ENCODE measurements at regions not wholly inside any gene's neighbourhood (a gene's known extent, or its start where the extent isn't known, plus 50 kb on each side); places are given as distances from the start of the nearest gene placed in this dataset.

DNA sequence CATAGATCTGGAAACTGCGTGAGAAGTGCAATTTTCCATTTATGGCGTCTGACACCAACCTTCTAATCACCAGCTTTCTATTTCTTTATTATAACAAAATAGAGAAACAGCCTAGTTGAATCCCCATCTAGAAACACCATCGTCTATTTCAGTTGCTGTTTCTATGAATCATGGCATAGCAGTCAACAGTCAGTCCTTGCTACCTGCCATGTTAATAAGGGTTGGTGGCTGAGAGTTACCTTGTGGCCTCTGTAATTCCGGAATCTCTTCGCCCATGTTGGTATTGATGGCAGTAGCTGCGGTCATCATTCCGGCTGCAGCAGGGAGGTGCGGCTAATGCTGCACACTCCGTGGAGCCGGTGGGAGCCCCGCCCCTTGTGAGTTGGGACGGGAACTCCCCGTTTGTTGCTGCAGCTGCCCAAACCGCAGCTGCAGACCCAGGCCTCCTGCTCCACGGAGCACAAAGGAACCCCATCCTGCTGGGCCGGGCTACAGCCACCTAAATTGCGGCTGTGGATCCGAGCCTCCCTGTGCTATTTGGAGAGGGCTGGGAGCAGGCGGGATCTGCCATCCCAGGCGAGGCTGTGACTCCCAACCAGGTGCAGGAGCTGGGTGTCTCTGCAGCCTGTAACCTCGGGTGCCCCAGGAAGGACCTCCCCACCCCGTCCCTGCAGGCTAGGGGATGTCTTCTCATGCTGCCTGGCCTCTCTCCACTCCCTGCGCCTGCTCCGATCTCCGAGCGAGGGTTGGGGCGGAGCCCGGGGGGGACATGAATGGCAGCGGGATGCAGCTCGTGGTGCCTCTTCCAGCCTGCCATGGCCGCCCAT is 115.4 kb upstream of the STK26 start:
- no peak overlapping the region for H3K4me3 ChIP-seq
- peak; percentile 19 to 26 for DNase-seq
- no peaks in the 10 kb centered on the region for H3K27me3 ChIP-seq
- no peaks in the 10 kb centered on the region for H3K9me3 ChIP-seq (replicated peaks)
- no peaks in the 10 kb centered on the region for H3K36me3 ChIP-seq
- no peak overlapping the region for H3K27ac ChIP-seq
- H3K4me1 ChIP-seq, result peaks cover 13% of the 10 kb centered on the region

DNA sequence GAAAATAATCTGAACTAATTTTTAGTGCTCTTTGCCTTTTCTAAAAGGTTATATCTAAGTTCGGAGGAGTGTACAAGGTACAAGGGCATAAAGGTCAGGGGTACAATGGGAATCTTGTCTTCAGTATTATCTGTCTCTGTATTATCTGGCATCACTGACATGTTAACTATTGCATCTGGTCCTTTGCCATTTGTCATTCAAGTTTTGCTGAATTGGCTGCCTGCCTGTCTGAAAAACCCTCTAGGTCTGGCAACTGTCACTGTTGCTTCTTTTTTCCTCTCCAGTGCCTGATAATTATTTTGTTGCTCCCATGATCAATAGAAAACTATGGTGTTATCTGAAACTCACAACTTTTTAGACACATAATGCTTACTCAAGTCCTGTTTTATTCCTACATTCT is 112.5 kb upstream of the STK26 start:
- no peaks in the 10 kb centered on the region for H3K27me3 ChIP-seq
- H3K4me3 ChIP-seq, result no peak overlapping the region
- no peak overlapping the region for H3K27ac ChIP-seq
- H3K36me3 ChIP-seq, result no peaks in the 10 kb centered on the region
- H3K4me1 ChIP-seq, result peaks cover 7% of the 10 kb centered on the region; the same call in 1 of the 2 replicates
- DNase-seq, result no peak
- no peaks in the 10 kb centered on the region for H3K9me3 ChIP-seq (replicated peaks)

- Histone ChIP-seq H3K4me1 (peaks cover 7% of the 10 kb centered on the region; the same call in 1 of the 2 replicates), H3K27ac (no peak overlapping the region), H3K4me3 (no peak overlapping the region), H3K27me3 (no peaks in the 10 kb centered on the region), H3K36me3 (no peaks in the 10 kb centered on the region), H3K9me3 (replicated peaks) (no peaks in the 10 kb centered on the region)
- DNase-seq, result no peak
Measured at GRCh38 chrX:131915488-131915887, 107.6 kb upstream of the STK26 start.

DNA sequence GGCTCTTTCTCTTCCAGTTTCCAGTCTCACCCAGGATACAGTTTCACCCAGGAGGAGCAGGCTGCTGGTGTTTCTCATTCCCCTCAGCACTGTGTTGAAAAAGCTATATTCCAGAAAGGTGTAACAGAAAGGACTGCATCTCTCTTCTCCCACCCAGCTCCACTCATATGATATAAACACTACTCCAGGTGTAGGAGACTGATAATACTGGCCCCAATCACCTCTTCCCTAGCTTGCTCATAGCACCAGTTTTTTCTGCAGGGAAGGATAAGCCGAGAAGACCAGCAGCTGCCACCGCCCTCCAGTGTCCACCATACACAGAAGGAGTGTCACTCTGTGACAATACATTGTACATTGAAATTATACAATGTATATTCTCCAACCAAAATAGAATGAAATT is 105.5 kb upstream of the STK26 start:
- DNase-seq, result no peak
- no peaks in the 10 kb centered on the region for H3K27me3 ChIP-seq
- no peak overlapping the region for H3K4me3 ChIP-seq
- H3K4me1 ChIP-seq, result peaks cover 7% of the 10 kb centered on the region; the same call in 1 of the 2 replicates
- no peaks in the 10 kb centered on the region for H3K9me3 ChIP-seq (replicated peaks)
- no peak overlapping the region for H3K27ac ChIP-seq
- H3K36me3 ChIP-seq, result no peaks in the 10 kb centered on the region

GRCh38 chrX:131918839-131919238 is 104.3 kb upstream of the STK26 start:
- Histone ChIP-seq H3K27ac (no peak overlapping the region), H3K4me1 (peaks cover 7% of the 10 kb centered on the region; the same call in 1 of the 2 replicates), H3K36me3 (no peaks in the 10 kb centered on the region), H3K9me3 (replicated peaks) (no peaks in the 10 kb centered on the region), H3K4me3 (no peak overlapping the region), H3K27me3 (no peaks in the 10 kb centered on the region)
- DNase-seq, result no peak

- Histone ChIP-seq H3K4me3 (no peak overlapping the region), H3K27me3 (no peaks in the 10 kb centered on the region)
Measured at GRCh38 chrX:131923614-131924250, 99.4 kb upstream of the STK26 start.

DNA sequence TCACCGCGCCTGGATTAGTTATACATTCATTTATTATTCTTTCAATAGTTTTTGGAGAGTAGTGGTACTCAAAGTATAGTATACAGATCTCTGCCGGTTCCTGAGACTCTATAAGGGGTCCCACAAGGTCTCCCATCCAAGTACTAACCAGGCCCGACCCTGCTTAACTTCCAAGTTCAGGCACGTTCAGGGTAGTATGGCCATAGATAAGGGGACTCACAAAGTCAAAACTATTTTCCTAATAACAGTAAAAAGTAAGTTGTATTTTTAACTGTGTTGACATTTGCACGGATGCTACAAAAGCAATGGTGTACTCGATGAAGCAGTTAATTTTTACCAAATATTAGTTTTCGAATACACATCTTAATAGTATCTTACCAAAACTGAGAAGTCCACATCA is 84.4 kb upstream of the STK26 start:
- no peaks in the 10 kb centered on the region for H3K36me3 ChIP-seq
- no peaks in the 10 kb centered on the region for H3K27me3 ChIP-seq
- no peak overlapping the region for H3K27ac ChIP-seq
- no peaks in the 10 kb centered on the region for H3K9me3 ChIP-seq (replicated peaks)
- no peak overlapping the region for H3K4me3 ChIP-seq
- H3K4me1 ChIP-seq, result no peaks in the 10 kb centered on the region
- DNase-seq, result no peak

More at GRCh38 chrX:131923614-131924250, 99.4 kb upstream of the STK26 start:
- no peaks in the 10 kb centered on the region for H3K4me1 ChIP-seq
- no peak overlapping the region for H3K27ac ChIP-seq
- H3K36me3 ChIP-seq, result no peaks in the 10 kb centered on the region
- DNase-seq, result peak; percentile 7 to 15
- no peaks in the 10 kb centered on the region for H3K9me3 ChIP-seq (replicated peaks)

- DNase-seq, result no peak
- H3K4me3 ChIP-seq, result no peak overlapping the region
- H3K27me3 ChIP-seq, result no peaks in the 10 kb centered on the region
Measured at GRCh38 chrX:131942034-131942433, 81.1 kb upstream of the STK26 start.

DNA sequence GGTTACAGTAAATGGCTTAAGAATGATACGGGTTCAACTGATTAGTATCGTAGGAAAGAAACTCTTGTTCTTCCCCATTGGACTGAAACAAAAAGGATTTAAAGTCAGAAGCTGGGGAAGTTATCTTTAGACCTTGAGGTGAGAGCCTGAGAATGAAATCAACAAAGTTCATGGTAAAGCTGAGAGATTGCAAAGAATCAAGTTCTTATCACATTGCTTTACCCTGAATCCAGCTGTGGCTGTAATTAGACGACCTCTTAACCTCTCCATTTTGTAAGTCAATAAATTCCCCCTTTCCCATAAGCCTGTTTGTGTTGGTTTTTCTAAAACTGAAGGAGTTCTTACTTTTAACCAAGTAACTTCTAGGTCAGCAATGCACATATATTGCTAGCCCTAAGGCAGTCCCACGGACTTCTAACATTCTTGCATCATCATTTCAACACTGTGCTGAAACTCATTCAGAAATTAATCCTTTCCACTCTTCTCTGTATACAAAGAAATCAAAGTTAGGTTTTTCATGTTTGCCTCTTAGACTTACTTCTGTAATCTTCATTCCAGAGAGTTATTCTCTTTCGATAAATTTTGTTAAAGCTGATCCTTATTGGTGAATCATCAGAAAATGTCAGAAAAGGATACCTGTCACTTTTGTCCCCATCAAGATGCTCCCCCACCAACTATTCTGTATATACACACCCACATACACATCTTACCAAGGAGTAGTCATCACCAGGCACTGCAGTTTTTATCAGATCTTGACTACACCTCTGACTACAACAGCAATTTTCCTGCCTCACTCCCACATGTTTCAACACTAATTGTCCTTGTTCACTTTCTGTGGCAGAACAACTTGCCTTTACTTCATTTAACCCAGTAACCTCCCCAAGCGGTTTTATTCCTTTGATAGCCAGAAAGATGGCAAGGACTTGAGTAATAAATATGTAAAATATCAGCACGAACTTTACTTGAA is 77.9 kb upstream of the STK26 start:
- Histone ChIP-seq H3K27ac (no peak overlapping the region), H3K4me1 (no peaks in the 10 kb centered on the region), H3K9me3 (replicated peaks) (no peaks in the 10 kb centered on the region), H3K4me3 (no peak overlapping the region), H3K36me3 (no peaks in the 10 kb centered on the region), H3K27me3 (no peaks in the 10 kb centered on the region)
- DNase-seq, result no peak

More at GRCh38 chrX:131942034-131942433, 81.1 kb upstream of the STK26 start:
- H3K27ac ChIP-seq, result no peak overlapping the region
- no peaks in the 10 kb centered on the region for H3K9me3 ChIP-seq (replicated peaks)
- H3K4me1 ChIP-seq, result no peaks in the 10 kb centered on the region
- H3K36me3 ChIP-seq, result no peaks in the 10 kb centered on the region

- Histone ChIP-seq H3K9me3 (replicated peaks) (no peaks in the 10 kb centered on the region), H3K27ac (no peak overlapping the region), H3K36me3 (no peaks in the 10 kb centered on the region), H3K4me3 (no peak overlapping the region), H3K27me3 (no peaks in the 10 kb centered on the region), H3K4me1 (no peaks in the 10 kb centered on the region)
- DNase-seq, result no peak
Measured at GRCh38 chrX:131951166-131951565, 71.9 kb upstream of the STK26 start.

GRCh38 chrX:131955099-131955777 is 67.9 kb upstream of the STK26 start:
- H3K36me3 ChIP-seq, result no peaks in the 10 kb centered on the region
- H3K4me3 ChIP-seq, result no peak overlapping the region
- no peaks in the 10 kb centered on the region for H3K9me3 ChIP-seq (replicated peaks)
- no peak for DNase-seq
- no peaks in the 10 kb centered on the region for H3K4me1 ChIP-seq
- no peak overlapping the region for H3K27ac ChIP-seq
- H3K27me3 ChIP-seq, result no peaks in the 10 kb centered on the region

- H3K4me1 ChIP-seq, result no peaks in the 10 kb centered on the region
- DNase-seq, result no peak
- no peaks in the 10 kb centered on the region for H3K36me3 ChIP-seq
- H3K4me3 ChIP-seq, result no peak overlapping the region
- H3K9me3 ChIP-seq (replicated peaks), result no peaks in the 10 kb centered on the region
- H3K27me3 ChIP-seq, result no peaks in the 10 kb centered on the region
- no peak overlapping the region for H3K27ac ChIP-seq
Measured at GRCh38 chrX:131958724-131959123, 64.4 kb upstream of the STK26 start.

DNA sequence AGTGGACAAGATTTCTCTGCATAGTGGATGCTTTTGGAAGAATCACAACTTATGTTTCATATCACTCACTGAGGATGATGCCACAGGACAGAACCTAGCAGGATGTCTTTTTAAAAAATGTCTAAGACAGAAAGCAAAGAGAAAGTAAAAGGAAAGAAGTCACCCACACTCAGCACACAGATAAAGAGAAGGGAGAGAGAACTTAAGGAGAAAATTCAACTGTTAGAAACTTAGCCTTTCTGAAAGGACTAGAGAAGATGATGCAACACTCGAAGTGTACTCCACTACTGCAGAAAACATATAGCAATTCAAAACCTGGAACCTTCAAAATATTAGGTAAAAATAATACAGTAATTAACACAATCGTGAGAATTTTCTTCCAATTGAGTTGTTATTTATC is 52.8 kb upstream of the STK26 start:
- Histone ChIP-seq H3K9me3 (replicated peaks) (no peaks in the 10 kb centered on the region), H3K27ac (no peak overlapping the region), H3K4me3 (no peak overlapping the region), H3K4me1 (no peaks in the 10 kb centered on the region), H3K36me3 (no peaks in the 10 kb centered on the region), H3K27me3 (no peaks in the 10 kb centered on the region)
- no peak for DNase-seq

Measured in SJCRH30 (cell line).